ENCODE measurements at regions not wholly inside any gene's neighbourhood (a gene's known extent, or its start where the extent isn't known, plus 50 kb on each side); places are given as distances from the start of the nearest gene placed in this dataset.
A peak's percentile ranks its signal among the peaks of the same experiment; 100 is the strongest.
"Not testable (repeated sequence)": the region's sequence is repeated elsewhere in the genome, so short reads cannot be mapped to it uniquely, and the experiment has no call there.

DNA sequence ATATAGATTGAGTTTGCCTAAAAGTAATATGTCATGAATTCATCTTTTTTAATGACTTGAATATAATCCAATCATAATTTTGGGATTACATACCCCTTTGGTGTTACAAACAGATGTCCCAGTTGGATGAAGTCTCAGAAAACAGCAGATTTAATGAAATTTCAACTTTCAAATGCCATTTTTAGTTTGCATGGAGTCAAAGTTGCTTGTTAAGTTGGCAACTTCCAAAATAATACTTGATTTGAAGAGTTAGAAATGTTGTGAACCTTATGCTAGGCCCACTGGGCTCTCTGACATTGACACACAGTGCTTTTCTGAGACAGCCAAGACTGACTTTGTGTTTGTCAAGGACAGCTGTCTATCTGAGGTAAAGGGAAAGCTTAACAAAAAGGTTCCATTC, 248.1 kb downstream of the KIF20B start:
- DNase-seq (ENCODE audit: low spot score) = no peak

DNA sequence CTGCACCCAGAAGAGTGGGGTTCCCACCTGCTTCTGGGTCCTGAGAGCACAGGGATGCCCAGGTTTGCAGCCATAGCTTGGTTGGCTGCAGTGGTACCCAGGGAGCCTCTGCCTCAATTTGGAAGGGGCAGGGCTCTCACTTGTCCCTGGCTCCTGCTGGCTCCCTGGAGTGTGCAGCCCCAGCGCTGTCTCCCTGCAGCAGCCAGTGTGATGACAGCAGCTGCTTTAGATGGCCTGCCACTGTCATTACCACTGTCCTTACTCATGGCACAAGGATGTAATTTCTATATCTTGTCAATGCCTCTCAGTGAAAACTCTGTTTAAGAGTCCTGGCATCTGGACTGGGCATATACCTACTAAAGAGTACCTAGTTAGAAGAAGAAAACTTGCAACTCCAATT, 250.9 kb downstream of the KIF20B start:
- DNase-seq (ENCODE audit: low spot score) = no peak

DNA sequence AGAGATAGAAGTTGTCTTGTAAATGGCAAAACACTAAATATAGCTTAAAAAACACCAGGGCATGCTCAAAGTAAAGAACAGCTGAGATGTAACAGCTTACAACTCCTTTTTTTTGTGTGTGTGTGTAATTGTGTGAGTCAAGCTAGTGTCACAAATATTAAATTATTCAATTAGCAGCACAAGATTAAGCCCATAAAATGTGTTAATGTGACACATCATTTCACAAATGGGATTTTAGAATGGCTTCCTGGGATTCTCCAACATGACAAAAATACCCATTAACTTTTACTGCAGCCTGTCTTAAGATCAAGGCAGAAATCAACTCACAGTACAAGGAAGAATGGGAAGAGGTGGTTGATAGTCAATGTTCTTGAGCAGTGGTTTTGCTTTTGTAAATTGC, 251.4 kb downstream of the KIF20B start:
- no peak for DNase-seq (ENCODE audit: low spot score)

DNA sequence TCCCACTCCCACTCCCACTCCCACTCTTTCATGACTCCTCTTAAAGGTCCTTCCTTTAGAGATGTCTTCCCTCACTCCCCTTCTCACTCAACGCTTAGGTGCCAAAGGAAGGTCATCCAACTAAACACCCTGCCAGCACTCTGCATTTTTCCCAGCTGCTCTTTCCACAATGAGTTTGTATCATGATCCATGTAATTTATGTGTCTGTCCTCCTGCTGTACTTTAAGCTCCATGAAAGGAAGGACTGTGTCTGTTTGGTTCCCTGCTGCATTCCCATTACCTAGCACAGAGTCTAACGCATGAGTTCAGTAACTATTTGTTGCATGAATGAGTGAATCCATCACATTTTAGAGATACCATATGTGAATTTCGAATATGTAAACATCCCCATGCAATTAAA, 252.7 kb downstream of the KIF20B start:
- DNase-seq (ENCODE audit: low spot score) = no peak

DNA sequence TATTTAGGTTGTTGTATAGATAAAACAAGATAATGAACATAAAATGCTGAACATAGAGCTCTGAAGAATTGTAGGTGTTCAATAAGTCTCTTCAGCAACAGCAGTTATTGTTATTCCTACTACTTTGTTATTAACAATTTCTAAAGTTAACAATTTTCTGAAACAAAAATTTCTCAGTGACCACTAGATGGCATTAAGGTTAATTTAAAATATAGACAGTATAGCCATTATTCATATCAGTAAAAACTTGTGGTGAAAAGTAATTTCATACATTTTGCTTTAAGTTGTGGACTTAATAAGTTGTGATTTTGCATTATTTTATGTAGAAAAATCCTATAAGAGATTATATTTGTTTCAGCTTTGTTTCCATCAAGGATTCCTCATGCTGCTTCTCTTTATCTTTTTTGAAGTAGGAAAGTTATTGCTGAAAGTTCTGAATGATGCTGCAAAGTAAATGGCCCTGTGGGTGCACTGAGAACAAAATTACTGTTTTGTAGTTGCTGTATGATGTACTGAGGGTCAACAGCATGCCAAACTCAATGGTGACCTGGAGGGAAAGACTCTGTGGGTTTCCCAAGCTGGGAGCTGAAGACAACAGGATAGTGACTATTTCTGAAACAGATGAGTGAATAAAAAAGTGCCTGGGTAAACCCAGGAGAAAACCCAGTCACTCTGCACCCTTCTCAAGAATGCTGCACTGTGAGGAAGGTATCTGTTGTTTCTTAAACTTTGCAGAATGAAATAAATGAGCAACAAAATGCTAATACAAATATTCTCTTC, 253.6 kb downstream of the KIF20B start:
- peak; percentile 13 for DNase-seq (ENCODE audit: low spot score)

DNA sequence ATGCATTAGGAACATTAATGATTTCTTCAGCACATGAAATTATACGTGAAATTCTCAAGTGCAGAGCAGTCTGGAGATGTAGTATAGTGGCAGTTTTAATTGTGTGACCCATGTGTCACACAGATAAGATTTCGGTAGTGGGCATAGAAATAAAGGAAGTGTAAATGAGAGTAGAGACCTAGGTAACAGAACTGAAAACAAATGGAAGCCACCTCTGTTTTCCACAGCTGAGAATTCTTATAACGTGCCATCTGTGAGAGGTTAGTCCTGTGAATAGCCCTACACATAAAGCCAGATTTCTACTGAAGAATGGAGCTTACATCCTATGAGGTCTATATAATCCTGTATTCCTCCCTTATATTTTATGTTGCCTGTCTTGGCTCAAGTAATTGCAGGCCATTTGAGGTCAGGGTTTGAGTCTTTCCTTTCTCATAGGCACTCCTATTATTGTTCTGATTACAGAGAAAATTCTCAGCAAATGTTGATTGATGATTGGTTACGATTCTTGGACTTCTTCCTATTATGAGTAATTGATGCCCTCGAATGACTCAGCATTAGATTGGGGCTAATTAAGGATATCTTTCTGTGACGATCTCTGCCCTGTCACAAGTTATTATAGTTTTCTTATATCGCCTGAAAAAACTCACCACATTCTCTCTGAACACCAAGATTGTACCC, 258.2 kb downstream of the KIF20B start:
- DNase-seq (ENCODE audit: low spot score) = no peak

DNA sequence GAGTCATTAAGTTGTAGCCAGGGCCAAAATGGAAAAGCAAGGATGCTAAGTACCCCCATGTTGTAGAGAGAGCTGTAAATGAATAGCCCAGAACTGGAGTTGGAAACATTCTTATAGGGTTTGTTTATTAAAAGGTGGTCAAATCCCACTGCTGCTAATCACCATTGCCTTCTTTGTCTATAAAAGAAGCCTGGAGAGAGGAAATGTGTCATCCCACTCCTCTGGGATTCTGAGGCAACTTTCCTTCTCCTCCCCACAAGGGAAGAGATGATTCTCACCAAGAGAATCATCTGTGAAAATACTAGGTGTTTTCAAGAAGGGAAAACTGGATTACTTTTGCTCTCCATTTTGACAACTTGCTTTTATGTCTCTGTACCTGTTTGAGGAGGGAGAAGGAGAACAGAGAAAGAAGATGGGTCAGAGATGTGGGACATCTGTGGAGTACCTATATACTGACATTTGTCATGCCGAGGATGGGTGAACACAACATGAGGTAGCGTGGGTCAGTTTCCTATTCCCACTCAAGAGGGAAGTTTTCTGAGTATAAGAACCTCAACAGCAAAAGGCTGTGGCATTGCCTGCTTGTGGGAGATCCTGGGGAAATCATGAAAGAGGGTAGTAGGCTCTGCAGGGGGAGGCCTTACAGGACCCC, 262.2 kb downstream of the KIF20B start:
- DNase-seq (ENCODE audit: low spot score) = no peak

DNA sequence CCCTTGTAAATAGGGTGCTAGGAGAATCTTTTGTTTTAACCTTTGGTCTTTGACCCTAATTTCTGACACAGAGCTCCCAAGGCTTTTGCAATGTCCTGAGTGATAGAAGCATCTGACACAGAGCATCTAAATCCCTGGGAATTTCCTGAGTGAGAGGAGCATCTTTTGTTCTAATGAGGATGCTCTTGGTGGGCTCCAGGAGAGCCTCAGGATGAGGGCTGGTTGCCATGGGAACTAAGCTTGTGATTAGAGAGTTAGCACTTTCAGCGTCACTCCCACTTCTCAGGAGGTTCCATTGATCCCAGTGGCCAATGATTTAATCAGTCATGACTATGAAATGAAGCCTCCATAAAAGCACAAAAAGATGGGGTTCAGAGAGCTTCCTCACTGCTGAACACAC, 264.8 kb downstream of the KIF20B start:
- no peak for DNase-seq (ENCODE audit: low spot score)

DNA sequence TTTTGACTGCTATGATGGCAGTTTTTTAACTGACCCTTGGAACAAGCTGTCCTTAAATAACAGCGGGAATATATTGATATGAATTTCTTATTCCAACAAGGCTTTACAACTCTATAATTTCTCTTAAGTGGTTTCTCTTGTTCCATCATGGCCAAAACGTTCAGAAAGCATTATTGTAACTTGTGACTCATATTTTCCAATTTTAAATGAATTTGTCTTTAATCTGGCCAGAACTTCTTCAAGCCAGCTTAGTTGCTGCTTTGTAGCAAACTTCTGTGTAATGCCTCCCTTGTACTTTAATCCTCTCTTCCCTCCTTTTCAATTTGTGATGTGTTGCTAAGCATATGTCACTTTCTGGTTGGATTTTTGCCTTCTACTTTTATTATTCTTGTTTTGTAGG, 271.9 kb downstream of the KIF20B start:
- no peak for DNase-seq (ENCODE audit: low spot score)

DNA sequence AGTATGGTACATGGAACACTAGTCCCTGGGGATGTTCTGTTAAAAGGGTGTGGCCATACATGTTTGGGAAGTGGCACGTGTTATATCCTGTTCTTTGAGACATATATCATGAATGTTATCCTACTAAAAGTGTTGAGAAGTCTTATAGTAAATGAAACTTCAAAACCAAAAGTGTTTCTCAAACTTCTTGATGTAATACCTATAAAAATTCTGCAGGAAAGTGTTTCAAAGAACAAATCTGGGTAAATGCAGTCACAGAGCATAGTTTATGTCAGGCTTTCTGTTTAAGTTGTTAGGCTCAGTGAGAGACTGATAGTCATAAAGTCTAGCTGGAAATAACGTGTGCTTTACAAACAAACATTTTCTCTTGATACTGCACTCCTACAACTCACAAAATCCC, 273.7 kb downstream of the KIF20B start:
- DNase-seq (ENCODE audit: low spot score) = no peak

DNA sequence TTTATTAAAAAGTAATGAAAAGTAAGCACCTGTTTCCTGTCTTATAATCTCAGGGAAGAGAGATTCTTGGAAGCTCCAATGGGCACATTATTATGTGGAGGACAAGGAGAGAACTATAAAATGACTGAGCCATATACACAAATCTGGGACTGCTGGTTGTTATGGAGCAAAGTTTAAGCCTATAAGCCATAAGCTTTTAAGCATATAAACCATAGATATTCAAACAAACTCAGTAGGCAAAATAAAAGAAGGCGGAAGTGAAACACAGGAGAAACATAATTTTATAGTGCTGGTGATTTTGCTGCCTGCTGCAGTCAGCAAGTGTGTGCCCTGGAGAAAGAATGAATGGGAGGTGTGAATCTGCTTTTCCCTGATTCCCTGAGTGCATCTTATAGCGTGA, 274.4 kb downstream of the KIF20B start:
- DNase-seq (ENCODE audit: low spot score) = no peak

DNA sequence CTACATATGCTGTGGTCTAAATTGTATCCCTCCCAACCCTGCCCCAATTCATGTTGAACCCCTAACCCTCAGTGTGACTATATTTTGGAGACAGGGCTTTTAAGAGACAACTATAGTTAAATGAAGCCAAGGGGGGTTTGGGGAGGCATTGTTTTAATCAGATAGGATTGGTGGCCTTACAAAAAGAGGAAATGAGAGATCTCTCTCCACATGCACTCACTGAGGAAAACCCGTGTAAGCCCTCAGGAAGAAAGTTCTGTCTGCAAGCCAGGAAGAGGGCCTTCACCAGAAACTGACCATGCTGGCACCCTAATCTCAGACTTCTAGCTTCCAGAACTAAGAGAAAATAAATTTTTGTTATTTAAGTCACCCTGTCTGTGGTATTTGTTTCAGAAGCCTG, 276.7 kb downstream of the KIF20B start:
- DNase-seq (ENCODE audit: low spot score) = no peak

DNA sequence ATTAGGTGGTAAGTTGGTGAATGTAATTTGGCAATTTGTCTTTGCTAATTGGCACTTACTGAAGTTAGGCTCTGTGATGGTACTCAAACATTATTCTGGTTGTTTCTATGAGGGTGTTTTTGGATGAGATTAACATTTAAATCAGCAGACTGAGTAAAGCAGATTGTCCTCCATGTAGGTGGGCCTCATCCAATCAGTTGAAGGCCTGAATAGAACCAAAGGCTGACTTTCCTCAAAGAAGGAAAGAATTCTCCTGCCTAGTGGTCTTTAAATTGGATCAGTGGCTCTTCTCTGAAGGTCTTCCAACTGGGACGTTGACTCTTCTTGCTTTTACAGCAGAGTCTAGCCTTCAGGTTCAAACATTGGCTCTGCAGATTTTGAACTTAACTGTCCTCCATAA, 278.3 kb downstream of the KIF20B start:
- DNase-seq (ENCODE audit: low spot score) = no peak

DNA sequence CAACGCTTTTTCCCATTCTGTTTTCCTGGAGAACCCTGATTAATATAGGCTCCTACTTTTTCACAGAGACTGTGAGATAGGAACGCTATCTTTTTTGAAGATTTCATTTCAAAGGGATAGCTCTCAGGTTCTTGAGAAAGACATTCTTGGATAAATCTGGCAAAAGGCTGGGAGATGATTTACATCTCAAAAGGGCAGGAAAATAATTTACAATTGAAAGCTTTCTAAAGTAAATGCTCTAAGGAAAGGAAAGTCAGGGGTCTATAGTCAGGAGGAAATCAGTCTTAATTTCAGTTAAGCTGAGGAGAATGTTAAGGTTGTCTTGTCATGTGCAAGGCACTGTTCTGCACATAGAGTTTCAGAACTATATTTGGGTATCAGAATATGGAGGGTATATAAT, 278.8 kb downstream of the KIF20B start:
- no peak for DNase-seq (ENCODE audit: low spot score)

DNA sequence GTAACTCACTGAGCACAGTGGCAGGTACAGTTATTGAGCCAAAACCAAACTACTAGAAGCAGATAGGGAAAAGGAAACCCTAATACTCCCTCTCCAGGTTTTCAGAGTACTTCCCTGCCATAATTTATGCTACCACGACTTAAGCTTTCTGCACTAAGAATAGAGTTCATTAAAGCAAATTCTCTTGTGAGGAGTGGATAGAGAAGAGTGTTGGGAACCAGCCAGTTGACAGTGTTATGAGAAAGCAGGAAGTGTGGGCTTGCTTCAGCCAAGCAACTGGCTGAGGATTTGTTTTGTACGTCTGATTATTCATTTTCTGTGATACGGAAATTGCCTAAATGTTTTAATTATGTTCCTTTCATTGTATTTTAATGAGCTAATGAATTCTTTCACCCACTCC, 280.5 kb downstream of the KIF20B start:
- DNase-seq (ENCODE audit: low spot score) = no peak

DNA sequence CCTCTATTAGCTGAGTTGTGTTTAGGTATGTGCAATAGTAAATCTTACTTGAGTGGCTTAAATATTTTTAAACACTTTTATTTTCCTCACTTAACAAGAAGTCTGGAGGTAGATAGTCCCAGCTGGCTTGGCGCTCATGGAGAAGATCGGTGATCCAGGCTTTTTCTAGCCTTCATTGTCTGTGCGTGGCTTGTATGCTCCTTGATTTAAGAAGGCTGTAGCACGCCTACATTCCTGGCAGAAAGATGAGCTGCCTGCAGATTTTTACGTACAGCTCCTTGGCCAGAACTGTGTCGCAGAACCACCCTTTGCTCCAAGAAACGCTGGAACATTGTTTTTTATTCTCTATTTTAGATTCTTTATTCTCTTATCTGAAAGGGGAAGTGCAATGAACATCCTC, 284.1 kb downstream of the KIF20B start:
- DNase-seq (ENCODE audit: low spot score) = no peak

DNA sequence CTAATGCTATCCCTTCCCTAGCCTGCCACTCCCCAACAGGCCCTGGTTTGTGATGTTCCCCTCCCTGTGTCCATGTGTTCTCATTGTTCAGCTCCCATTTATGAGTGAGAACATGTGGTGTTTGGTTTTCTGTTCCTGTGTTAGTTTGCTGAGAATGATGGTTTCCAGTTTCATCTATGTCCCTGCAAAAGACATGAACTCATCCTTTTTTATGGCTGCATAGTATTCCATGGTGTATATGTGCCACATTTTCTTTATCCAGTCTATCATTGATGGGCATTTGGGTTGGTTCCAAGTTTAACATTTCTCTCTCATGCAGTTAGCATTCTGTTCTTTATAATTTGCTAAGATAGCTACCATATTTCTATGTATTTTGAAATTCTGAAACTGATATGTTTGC, 287.0 kb downstream of the KIF20B start:
- DNase-seq (ENCODE audit: low spot score) = not testable (repeated sequence)

DNA sequence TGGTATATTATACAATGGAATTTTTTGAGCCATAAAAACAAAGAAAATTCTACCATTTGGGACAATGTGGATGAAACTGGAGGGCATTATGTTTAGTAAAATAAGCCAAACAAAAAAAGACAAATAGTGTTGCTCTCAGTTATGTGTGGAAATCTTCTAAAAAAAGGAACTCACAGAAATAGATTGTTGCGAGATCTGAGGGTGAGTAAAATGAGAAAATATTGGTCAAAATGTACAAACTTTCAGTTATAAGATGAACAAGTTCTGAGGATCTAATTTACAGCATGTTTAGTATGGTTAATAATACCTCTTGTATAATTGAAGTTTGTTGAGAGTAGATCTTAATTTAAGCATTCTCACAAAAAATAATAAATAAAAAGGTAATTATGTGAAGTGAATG, 291.2 kb downstream of the KIF20B start:
- no peak for DNase-seq (ENCODE audit: low spot score)

DNA sequence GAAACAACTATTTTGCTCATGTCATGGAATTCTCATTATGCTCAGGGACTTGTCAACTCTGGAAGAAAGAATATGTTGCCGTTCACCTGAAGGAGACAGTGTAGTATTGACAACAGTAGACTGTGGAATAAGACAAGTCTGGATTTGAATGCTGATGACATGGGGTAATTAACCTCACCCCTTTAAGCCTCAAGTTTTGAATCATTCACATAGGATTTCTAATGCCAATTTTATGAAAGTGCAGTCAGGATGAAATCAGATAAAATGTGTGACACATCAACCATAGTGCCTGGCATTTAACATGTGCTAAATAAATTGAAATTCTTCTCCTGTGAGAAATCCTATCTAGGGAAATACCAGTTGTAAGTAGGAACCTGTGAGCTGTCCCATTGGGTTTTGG, 305.8 kb downstream of the KIF20B start:
- DNase-seq (ENCODE audit: low spot score) = no peak

DNA sequence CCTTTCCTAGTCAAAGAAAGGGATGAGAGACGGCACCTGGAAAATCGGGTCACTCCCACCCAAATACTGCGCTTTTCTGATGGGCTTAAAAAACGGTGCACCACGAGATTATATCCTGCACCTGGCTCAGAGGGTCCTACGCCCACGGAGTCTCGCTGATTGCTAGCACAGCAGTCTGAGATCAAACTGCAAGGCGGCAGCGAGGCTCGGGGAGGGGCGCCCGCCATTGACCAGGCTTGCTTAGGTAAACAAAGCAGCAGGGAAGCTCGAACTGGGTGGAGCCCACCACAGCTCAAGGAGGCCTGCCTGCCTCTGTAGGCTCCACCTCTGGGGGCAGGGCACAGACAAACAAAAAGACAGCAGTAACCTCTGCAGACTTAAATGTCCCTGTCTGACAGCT, 309.9 kb downstream of the KIF20B start:
- DNase-seq (ENCODE audit: low spot score) = not testable (repeated sequence)

DNA sequence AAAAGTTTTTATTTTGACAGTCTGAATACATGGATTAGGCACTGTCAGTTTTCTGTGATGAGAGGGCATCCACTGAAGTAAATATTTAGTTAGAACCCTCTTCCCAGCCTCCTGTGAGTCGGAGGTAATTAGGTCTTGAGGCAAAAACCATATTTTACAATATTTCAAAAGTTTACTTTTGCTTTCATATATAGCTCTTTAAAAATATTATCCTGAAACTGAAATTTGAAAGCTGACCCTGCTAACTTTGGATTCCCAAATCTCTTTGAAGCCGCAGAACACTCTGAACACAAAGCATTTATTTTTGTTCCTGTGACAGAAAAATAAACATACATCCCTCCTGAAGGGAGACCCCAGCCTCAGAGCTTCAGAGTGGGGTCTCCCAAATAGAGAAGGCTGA, 317.4 kb downstream of the KIF20B start:
- DNase-seq (ENCODE audit: low spot score) = no peak

DNA sequence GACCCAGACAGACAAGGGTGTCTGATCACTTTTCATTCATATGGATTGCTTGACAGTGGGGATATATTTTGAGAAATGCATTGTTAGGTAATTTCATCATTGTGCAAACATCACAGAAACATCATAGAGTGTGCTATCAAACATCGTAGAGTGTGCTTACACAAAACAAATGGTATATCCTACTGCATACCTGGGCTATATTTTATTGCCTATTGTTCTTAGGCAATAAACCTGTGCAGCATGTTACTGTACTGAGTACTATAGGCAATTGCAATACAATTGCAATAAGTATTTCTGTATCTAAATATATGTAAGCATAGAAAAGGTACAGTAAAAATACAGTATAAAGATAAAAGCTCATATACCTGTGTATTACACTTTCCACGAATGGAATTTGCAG, 319.1 kb downstream of the KIF20B start:
- no peak for DNase-seq (ENCODE audit: low spot score)

DNA sequence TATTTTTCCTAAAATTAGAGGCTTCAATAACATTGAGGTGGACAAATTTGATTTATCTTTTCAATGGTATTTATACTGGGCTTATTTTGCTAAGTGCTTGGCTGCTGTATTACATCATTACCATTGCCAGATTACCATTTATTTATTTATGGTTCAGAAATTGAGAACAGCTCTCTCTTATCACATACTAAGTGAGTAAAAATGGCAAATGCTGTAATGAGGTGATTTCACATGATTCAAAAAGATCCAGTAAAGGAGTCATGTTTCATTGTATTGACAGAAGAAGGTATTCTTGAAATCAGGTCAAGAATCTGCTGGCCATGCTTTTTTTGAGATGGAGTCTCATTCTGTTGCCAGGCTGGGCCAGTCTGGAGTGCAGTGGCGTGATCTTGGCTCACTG, 322.6 kb downstream of the KIF20B start:
- no peak for DNase-seq (ENCODE audit: low spot score)

DNA sequence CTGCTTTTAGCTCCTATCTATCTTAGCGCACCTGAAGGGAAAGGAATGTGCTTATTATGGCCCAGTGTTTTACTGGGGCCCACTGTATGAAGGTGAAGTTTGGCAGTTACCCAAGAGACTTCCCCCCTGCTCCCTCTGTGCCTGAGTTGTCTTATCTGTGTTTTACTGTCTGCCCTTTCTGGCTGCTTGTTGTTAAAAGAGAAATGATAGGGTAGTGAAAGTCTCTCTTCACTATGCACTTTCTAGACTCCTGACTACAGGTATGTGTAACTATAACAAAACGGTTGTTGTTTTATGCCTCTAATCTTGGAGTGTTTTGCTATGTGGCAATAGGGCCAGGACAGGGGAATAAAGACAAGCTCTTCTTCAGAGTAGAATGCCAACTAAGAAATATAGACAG, 326.9 kb downstream of the KIF20B start:
- no peak for DNase-seq (ENCODE audit: low spot score)

Measured in GM03348 (cell line).